Stomach (tissue), 8 donors: ENCODE measurements at regions not wholly inside any gene's neighbourhood (a gene's known extent, or its start where the extent isn't known, plus 50 kb on each side); places are given as distances from the start of the nearest gene placed in this dataset.

ENCODE experiments used
- DNase-seq, 2 donors: peaks; one replicate each; pipeline versions ENCODE4 v3.0.0 to v3.0.0-alpha.2; 2013 to 2019
- H3K27ac ChIP-seq, 5 donors: fragments of 200-600 bp in 4 of 5; sonication (generic) in 4 of 5; one replicate each; pipeline ENCODE4 v1.5.1; 2013 to 2019; ENCODE audit warnings: mild to moderate bottlenecking in 1 of 5, moderate library complexity in 1 of 5
- H3K27me3 ChIP-seq, 3 donors: fragments of 200-600 bp; sonication (generic); one replicate each; pipeline ENCODE4 v1.5.1; 2017 to 2019; ENCODE audit warnings: mixed run types in 1 of 3
- H3K36me3 ChIP-seq, 4 donors: fragments of 200-600 bp; sonication (generic); 1 replicate in 3 of 4; 2 replicates in 1 of 4; pipeline ENCODE4 v1.5.1; 2016 to 2019
- H3K4me1 ChIP-seq, 4 donors: fragments of 200-600 bp; sonication (generic); one replicate each; pipeline ENCODE4 v1.5.1; 2016 to 2019
- H3K4me3 ChIP-seq, 4 donors: fragments of 200-600 bp; sonication (generic) in 3 of 4; one replicate each; pipeline ENCODE4 v1.5.1; 2016 to 2019; ENCODE audit warnings: mild to moderate bottlenecking in 1 of 4
- H3K9me3 ChIP-seq, 4 donors: fragments of 200-600 bp; sonication (generic); one replicate each; pipeline ENCODE4 v1.5.1; 2016 to 2019
- CTCF ChIP-seq, 7 experiments: fragments of 450-650 bp in 4 of 7; fragments of 200-600 bp in 3 of 7; sonication (generic) in 3 of 7; IDR thresholded peaks; one replicate each; pipeline ENCODE4 v1.5.1; 2016 to 2019; ENCODE audit warnings: antibody characterized with exemption in 7 of 7, control low read depth in 2 of 7, mild to moderate bottlenecking in 1 of 7
- EP300 ChIP-seq: sonication (generic); formaldehyde crosslinking; IDR thresholded peaks from one replicate; pipeline ENCODE4 v1.6.1; 2017; ENCODE audit warnings: antibody characterized with exemption
- POLR2A ChIP-seq, 4 donors: fragments of 450-650 bp; IDR thresholded peaks; one replicate each; pipeline ENCODE4 v1.6.1; 2016; ENCODE audit warnings: antibody characterized with exemption in 4 of 4, control low read depth in 2 of 4, mild to moderate bottlenecking in 1 of 4, moderate library complexity in 1 of 4
- POLR2AphosphoS5 ChIP-seq, 3 donors: sonication (generic); formaldehyde crosslinking; IDR thresholded peaks; one replicate each; pipeline ENCODE4 v1.6.1; 2016; ENCODE audit warnings: antibody characterized with exemption in 3 of 3
- WGBS, 5 donors: extraction: QIAGEN DNeasy Blood & Tissue Kit in 3 of 5; methylation state at CpG; one replicate each; pipeline versions ENCODE4 v1.1.5 to v1.1.7; 2013 to 2018; 5-methylcytosine and 5-hydroxymethylcytosine counted together
- intact Hi-C: fragments of 100-400 bp; cut with DNase I; formaldehyde crosslinking; loops from one replicate; pipeline ENCODE4 v1.15.1; 2023; ENCODE audit warnings: low total_unique reads
- donor health status: healthy with polysubstance abuse.
- donor health status: Bipolar disorder and iron deficiency.
- donor health status: healthy.

DNA sequence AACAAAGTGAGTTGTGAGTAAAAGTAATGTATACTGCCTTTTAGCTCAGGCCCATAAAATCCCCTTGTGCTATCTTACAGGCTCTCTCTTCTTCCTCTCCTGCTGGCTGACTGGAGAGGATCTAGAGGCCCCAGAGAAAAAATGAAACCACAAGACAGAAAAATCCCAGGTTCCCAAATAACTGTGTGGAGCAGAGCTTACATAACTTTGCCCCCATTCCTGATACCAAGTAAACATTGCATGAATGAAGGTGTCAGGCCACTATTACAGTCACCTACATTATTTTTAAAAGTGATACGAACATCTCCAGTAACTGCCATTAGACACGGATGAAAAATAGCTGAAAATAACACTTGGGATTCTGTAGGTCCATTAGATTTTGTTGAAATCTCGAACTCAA, 386.0 kb upstream of the NR5A2 start:
- no peak for DNase-seq
- Histone ChIP-seq H3K4me1 (no peaks in the 10 kb centered on the region), H3K27me3 (no peaks in the 10 kb centered on the region), H3K36me3 (no peaks in the 10 kb centered on the region), H3K9me3 (peaks cover 0 to 9% (median under 1%) of the 10 kb centered on the region in 4 donors), H3K4me3 (no peak overlapping the region), H3K27ac (no peak overlapping the region)
- WGBS, 5 donors, result 64 to 80% (median 73%) methylated on average over 3 of the region's 3 CpGs
- no peak for TF ChIP-seq CTCF (IDR thresholded peaks at IDR 0.05)
- no peak for TF ChIP-seq EP300
- intact Hi-C loops, result no loop called here

DNA sequence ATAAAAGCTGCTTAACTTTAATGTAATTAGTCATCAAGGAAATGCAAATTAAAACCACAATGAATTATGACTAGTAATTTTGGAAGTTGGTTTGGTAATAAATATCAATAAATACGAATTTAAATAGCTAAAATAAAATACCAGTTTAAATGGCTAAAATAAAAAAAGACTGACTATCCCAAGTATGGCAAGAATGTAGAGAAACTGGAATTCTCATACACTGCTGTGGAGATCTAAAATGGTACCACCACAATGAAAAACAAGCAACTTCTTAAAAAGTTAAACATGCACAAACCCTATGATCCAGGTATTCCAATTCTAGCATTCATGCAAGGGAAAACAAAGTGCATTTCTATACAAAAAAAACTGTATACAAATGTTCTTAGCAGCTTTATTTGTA, 382.6 kb upstream of the NR5A2 start:
- intact Hi-C loops, result no loop called here
- H3K4me3 ChIP-seq, result no peak overlapping the region
- 22 to 45% (median 29%) methylated on average over 1 of the region's 1 CpG for WGBS, 5 donors
- no peaks in the 10 kb centered on the region for H3K36me3 ChIP-seq
- peaks cover 0 to 21% (median 12%) of the 10 kb centered on the region in 4 donors for H3K9me3 ChIP-seq
- DNase-seq, result no peak
- H3K4me1 ChIP-seq, result no peaks in the 10 kb centered on the region
- H3K27me3 ChIP-seq, result no peaks in the 10 kb centered on the region
- no peak for TF ChIP-seq EP300
- TF ChIP-seq POLR2AphosphoS5 (IDR thresholded peaks at IDR 0.05), result no peak
- no peak for TF ChIP-seq POLR2A (IDR thresholded peaks at IDR 0.05)
- no peak for TF ChIP-seq CTCF (IDR thresholded peaks at IDR 0.05)
- no peak overlapping the region for H3K27ac ChIP-seq

DNA sequence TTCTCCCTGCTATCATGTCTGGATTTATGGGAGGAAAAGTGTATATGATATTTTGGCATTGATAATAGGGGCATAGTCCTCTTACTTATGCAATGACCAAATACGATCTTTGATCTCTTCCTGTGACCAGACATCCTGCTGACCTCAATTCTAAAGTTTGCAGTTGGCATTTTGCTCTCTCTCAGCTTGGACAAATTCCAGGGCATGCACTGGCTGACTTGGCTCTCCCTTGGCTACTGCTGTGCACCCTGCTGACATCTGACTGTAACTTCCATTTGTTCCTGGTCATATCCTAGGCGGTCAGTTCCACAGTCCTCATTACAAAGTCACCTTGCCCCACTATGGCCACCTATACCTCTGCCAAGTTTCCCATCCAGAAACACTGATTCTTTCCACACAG, 380.7 kb upstream of the NR5A2 start:
- Histone ChIP-seq H3K9me3 (peaks cover 0 to 21% (median 12%) of the 10 kb centered on the region in 4 donors), H3K36me3 (no peaks in the 10 kb centered on the region), H3K27ac (no peak overlapping the region), H3K4me3 (no peak overlapping the region), H3K27me3 (no peaks in the 10 kb centered on the region), H3K4me1 (no peaks in the 10 kb centered on the region)
- TF ChIP-seq EP300 (no peak), POLR2A (IDR thresholded peaks at IDR 0.05) (no peak), CTCF (IDR thresholded peaks at IDR 0.05) (no peak), POLR2AphosphoS5 (IDR thresholded peaks at IDR 0.05) (no peak)
- intact Hi-C loops, result no loop called here
- 75 to 84% (median 79%) methylated on average over 2 of the region's 2 CpGs for WGBS, 5 donors
- DNase-seq, result no peak

- no peak overlapping the region for H3K4me3 ChIP-seq
- no peaks in the 10 kb centered on the region for H3K36me3 ChIP-seq
- no peak overlapping the region for H3K27ac ChIP-seq
- no peaks in the 10 kb centered on the region for H3K9me3 ChIP-seq
- TF ChIP-seq CTCF (IDR thresholded peaks at IDR 0.05) (no peak), POLR2A (IDR thresholded peaks at IDR 0.05) (no peak), EP300 (no peak), POLR2AphosphoS5 (IDR thresholded peaks at IDR 0.05) (no peak)
- H3K4me1 ChIP-seq, result no peaks in the 10 kb centered on the region
- no peak for DNase-seq
- 79 to 87% (median 85%) methylated on average over 3 of the region's 3 CpGs for WGBS, 5 donors
- intact Hi-C loops, result no loop called here
- H3K27me3 ChIP-seq, result no peaks in the 10 kb centered on the region
These were observed 370.1 kb upstream of the NR5A2 start for GRCh38 chr1:199657449-199657848.

DNA sequence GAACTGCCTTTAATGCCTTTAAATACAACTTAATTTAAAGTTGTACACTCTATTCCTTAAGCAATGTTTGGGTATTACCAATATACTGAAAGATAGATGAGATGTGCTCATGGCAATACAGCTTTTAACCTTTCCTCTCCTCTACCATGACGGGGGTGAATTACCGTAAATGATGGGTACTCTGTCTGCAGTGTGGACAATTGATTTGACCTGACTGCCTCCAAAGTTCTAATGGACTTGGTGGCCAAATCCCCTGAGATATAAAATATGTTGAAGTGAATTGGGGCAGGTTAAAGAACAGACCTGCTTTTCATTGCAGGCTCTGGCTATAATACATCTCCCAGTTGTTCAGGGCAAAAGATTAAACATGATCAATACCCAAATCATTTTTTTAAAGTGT, 367.4 kb upstream of the NR5A2 start:
- intact Hi-C loops, result no loop called here
- WGBS, 5 donors, result 68 to 85% (median 85%) methylated on average over 2 of the region's 2 CpGs
- H3K4me3 ChIP-seq, result no peak overlapping the region
- H3K36me3 ChIP-seq, result no peaks in the 10 kb centered on the region
- H3K9me3 ChIP-seq, result no peaks in the 10 kb centered on the region
- no peaks in the 10 kb centered on the region for H3K4me1 ChIP-seq
- no peak for DNase-seq
- H3K27me3 ChIP-seq, result no peaks in the 10 kb centered on the region
- H3K27ac ChIP-seq, result no peak overlapping the region
- no peak for TF ChIP-seq EP300
- TF ChIP-seq POLR2AphosphoS5 (IDR thresholded peaks at IDR 0.05), result no peak
- TF ChIP-seq CTCF (IDR thresholded peaks at IDR 0.05), result no peak
- TF ChIP-seq POLR2A (IDR thresholded peaks at IDR 0.05), result no peak
